IMR-90 (cell line): ENCODE measurements at regions not wholly inside any gene's neighbourhood (a gene's known extent, or its start where the extent isn't known, plus 50 kb on each side); places are given as distances from the start of the nearest gene placed in this dataset.

Source experiments
- ATAC-seq: fragments of 200-7000 bp; cut with Tn5 transposase; 2 replicates; pipeline ENCODE4 v1.9.1; 2020; ENCODE audit warnings: low read depth, mild to moderate bottlenecking, moderate library complexity
- BruUV-seq: library from RNA; stranded (reverse); fragments of 400-500 nt; replicated peaks from 2 replicates; lab custom pipeline; 2021; lab: Mats Ljungman, UMichigan
- CTCF ChIA-PET: fragments of 300-600 bp; formaldehyde crosslinking; extraction: SDS; loops from one replicate; lab custom pipeline; 2021; ENCODE audit warnings: antibody characterized with exemption; lab: Yijun Ruan, JAX
- POLR2A ChIA-PET: fragments of 300-600 bp; sonication (Branson Sonifier 250); formaldehyde crosslinking; loops from one replicate; lab custom pipeline; 2022; ENCODE audit warnings: antibody characterized with exemption; ENCODE audit not compliant: unreplicated experiment; lab: Charles Lee
- DNase-seq: peaks from one replicate; pipeline ENCODE4 v3.0.0; 2013
- H2AFZ ChIP-seq: replicated peaks from 2 replicates; pipeline ENCODE3; 2013; ENCODE audit warnings: low read length, mild to moderate bottlenecking; ENCODE audit not compliant: poor library complexity
- H2AK5ac ChIP-seq: 2 replicates; pipeline ENCODE4 v1.6.1; 2013; ENCODE audit warnings: low read depth, low read length, inconsistent platforms
- H2AK9ac ChIP-seq: replicated peaks from 2 replicates; pipeline ENCODE3; 2013; ENCODE audit warnings: mild to moderate bottlenecking, low read depth, low read length, moderate library complexity; ENCODE audit not compliant: poor library complexity
- H2BK120ac ChIP-seq: 2 replicates; pipeline ENCODE4 v1.6.1; 2013; ENCODE audit warnings: low read depth, low read length, inconsistent platforms
- H2BK15ac ChIP-seq: 3 replicates; pipeline ENCODE4 v1.6.1; 2013; ENCODE audit warnings: low read depth, low read length, inconsistent platforms
- H2BK20ac ChIP-seq: 2 replicates; pipeline ENCODE4 v1.6.1; 2013; ENCODE audit warnings: low read depth, mild to moderate bottlenecking, inconsistent platforms, low read length, moderate library complexity
- H2BK5ac ChIP-seq: 2 replicates; pipeline ENCODE4 v1.6.1; 2013; ENCODE audit warnings: mild to moderate bottlenecking, low read depth, low read length, inconsistent platforms; ENCODE audit not compliant: poor library complexity, severe bottlenecking
- H3K14ac ChIP-seq: replicated peaks from 2 replicates; pipeline ENCODE4 v1.6.1; 2013; ENCODE audit warnings: low read depth, low read length, inconsistent platforms
- H3K18ac ChIP-seq: 2 replicates; pipeline ENCODE4 v1.6.1; 2013; ENCODE audit warnings: low read depth, low read length, control low read depth
- H3K23ac ChIP-seq: 2 replicates; pipeline ENCODE4 v1.6.1; 2013; ENCODE audit warnings: low read depth, low read length, inconsistent platforms
- H3K27ac ChIP-seq: 2 replicates; pipeline ENCODE4 v1.5.1; 2013; ENCODE audit warnings: mild to moderate bottlenecking, control low read depth, low read length; ENCODE audit not compliant: insufficient read depth
- H3K27me3 ChIP-seq: 2 replicates; pipeline ENCODE4 v1.6.1; 2013; ENCODE audit warnings: low read length; ENCODE audit not compliant: control insufficient read depth, insufficient read depth
- H3K36me3 ChIP-seq: 2 replicates; pipeline ENCODE4 v1.6.1; 2013; ENCODE audit warnings: low read length, mixed read lengths; ENCODE audit not compliant: control insufficient read depth, insufficient read depth
- H3K4ac ChIP-seq: 2 replicates; pipeline ENCODE4 v1.6.1; 2013; ENCODE audit warnings: low read depth, low read length, inconsistent platforms
- H3K4me1 ChIP-seq: 2 replicates; pipeline ENCODE4 v1.6.1; 2013; ENCODE audit warnings: low read length, mixed read lengths; ENCODE audit not compliant: control insufficient read depth, insufficient read depth
- H3K4me2 ChIP-seq: 2 replicates; pipeline ENCODE4 v1.6.1; 2013; ENCODE audit warnings: low read depth, mild to moderate bottlenecking, control low read depth, low read length, moderate library complexity
- H3K4me3 ChIP-seq: 2 replicates; pipeline ENCODE4 v1.5.1; 2013; ENCODE audit warnings: low read depth, mild to moderate bottlenecking, control low read depth, low read length, moderate library complexity; ENCODE audit not compliant: insufficient read depth
- H3K56ac ChIP-seq: 2 replicates; pipeline ENCODE4 v1.6.1; 2013; ENCODE audit warnings: low read length, inconsistent platforms; ENCODE audit not compliant: insufficient read depth; ENCODE audit errors: extremely low read depth
- H3K79me1 ChIP-seq, 2 experiments: 2 replicates each; pipeline ENCODE4 v1.6.1; 2013; ENCODE audit warnings: low read length in 2 of 2, inconsistent platforms in 1 of 2, low read depth in 1 of 2
- H3K9ac ChIP-seq: 2 replicates; pipeline ENCODE4 v1.6.1; 2013; ENCODE audit warnings: low read depth, low read length, control low read depth
- H3K9me1 ChIP-seq: 2 replicates; pipeline ENCODE4 v1.6.1; 2013; ENCODE audit warnings: low read length, inconsistent platforms; ENCODE audit not compliant: insufficient read depth
- H3K9me3 ChIP-seq: 2 replicates; pipeline ENCODE4 v1.6.1; 2013; ENCODE audit warnings: low read length; ENCODE audit not compliant: control insufficient read depth, insufficient read depth
- H4K20me1 ChIP-seq: 2 replicates; pipeline ENCODE4 v1.6.1; 2013; ENCODE audit warnings: low read length, inconsistent platforms; ENCODE audit not compliant: insufficient read depth
- H4K5ac ChIP-seq: 2 replicates; pipeline ENCODE4 v1.6.1; 2013; ENCODE audit warnings: mild to moderate bottlenecking, low read depth, low read length, control low read depth
- H4K8ac ChIP-seq, 2 experiments: 2 replicates each; pipeline ENCODE4 v1.6.1; 2013; ENCODE audit warnings: low read depth in 2 of 2, low read length in 2 of 2, control low read depth in 1 of 2, inconsistent platforms in 1 of 2
- H4K91ac ChIP-seq: 2 replicates; pipeline ENCODE4 v1.6.1; 2013; ENCODE audit warnings: low read depth, low read length, inconsistent platforms; ENCODE audit not compliant: insufficient read depth
- BHLHE40 ChIP-seq: fragments of 150-350 bp; IDR thresholded peaks from 2 replicates; pipeline ENCODE4 v1.6.1; 2016; ENCODE audit warnings: mild to moderate bottlenecking, low read depth, low read length
- ELK1 ChIP-seq: fragments of 150-350 bp; IDR thresholded peaks from 2 replicates; pipeline ENCODE4 v1.6.1; 2016; ENCODE audit warnings: low read depth, mild to moderate bottlenecking, low read length, moderate library complexity, borderline replicate concordance
- MAFK ChIP-seq: IDR thresholded peaks from 2 replicates; pipeline ENCODE4 v1.6.1; 2012; ENCODE audit warnings: low read depth, low read length, improper control_type of control experiment
- MAZ ChIP-seq: IDR thresholded peaks from 2 replicates; pipeline ENCODE4 v1.6.1; 2012; ENCODE audit warnings: low read depth, mild to moderate bottlenecking, low read length, improper control_type of control experiment, moderate library complexity, borderline replicate concordance
- POLR2A ChIP-seq: IDR thresholded peaks from 2 replicates; pipeline ENCODE4 v1.6.1; 2012; ENCODE audit warnings: mild to moderate bottlenecking, low read depth, low read length
- SMC3 ChIP-seq: fragments of 150-350 bp; IDR thresholded peaks from 2 replicates; pipeline ENCODE4 v1.6.1; 2016; ENCODE audit warnings: low read depth, mild to moderate bottlenecking, antibody characterized with exemption, low read length, moderate library complexity
- WGBS, 2 experiments: methylation state at CpG; one replicate each; pipeline versions ENCODE4 v1.1.5 to v1.1.7; 2013; ENCODE audit warnings: missing lambda C conversion rate in 2 of 2; ENCODE audit not compliant: insufficient read length in 1 of 2; ENCODE audit errors: extremely low coverage in 2 of 2; 5-methylcytosine and 5-hydroxymethylcytosine counted together
- dilution Hi-C: fragments of 300-500 bp; cut with HindIII; formaldehyde crosslinking; loops from one replicate; pipeline ENCODE4 v1.14.3; 2018; ENCODE audit warnings: low sequenced_read_pairs; ENCODE audit not compliant: unreplicated experiment
- in situ Hi-C: fragments of 300-500 bp; cut with MboI; formaldehyde crosslinking; loops from 3 replicates; pipeline ENCODE4 v1.14.3; 2019; ENCODE audit warnings: low sequenced_read_pairs, inconsistent platforms, mixed read lengths
- intact Hi-C: fragments of 100-400 bp; cut with micrococcal nuclease; formaldehyde crosslinking; loops from 2 replicates; pipeline ENCODE4 v1.10.0; 2022

DNA sequence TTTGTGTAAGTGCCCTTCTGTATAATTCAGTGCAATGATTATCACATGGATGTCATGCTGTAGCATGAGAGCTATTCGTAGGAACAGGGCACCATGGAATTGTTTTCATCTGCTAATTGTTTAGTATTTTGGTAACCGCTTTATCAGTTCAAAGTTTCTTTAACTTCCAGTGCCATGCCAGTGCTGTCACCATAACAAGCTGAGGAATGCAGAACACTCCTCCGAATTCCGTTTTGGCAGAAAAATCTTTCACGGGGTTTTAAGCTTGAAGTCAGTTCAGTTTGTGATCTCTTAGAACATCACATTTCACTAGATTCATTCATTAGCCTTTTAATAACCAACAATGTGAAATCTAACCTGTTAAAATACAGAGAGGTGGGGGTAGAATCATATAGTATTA lies 117.2 kb upstream of the SEMA3C start:
- WGBS, 2 experiments = no CpG with 5 or more reads among the region's 5 CpGs
- TF ChIP-seq SMC3 (no peak), POLR2A (no peak), MAZ (no peak), ELK1 (no peak), MAFK (no peak), BHLHE40 (no peak)
- no peak overlapping the region for H3K9ac ChIP-seq
- H3K23ac ChIP-seq = no peak overlapping the region
- no peak overlapping the region for H4K91ac ChIP-seq
- no peaks in the 10 kb centered on the region for H3K27me3 ChIP-seq
- no peak overlapping the region for H2BK20ac ChIP-seq
- no peaks in the 10 kb centered on the region for H3K79me1 ChIP-seq
- intact Hi-C loops = no loop called here
- H2BK120ac ChIP-seq = no peak overlapping the region
- no peaks in the 10 kb centered on the region for H3K36me3 ChIP-seq
- H2AFZ ChIP-seq = no peak overlapping the region
- CTCF ChIA-PET = no interaction called here
- H3K56ac ChIP-seq = no peak overlapping the region
- H3K18ac ChIP-seq = no peak overlapping the region
- H3K27ac ChIP-seq = no peak overlapping the region
- no peak overlapping the region for H2AK5ac ChIP-seq
- no peak overlapping the region for H2AK9ac ChIP-seq
- no peak overlapping the region for H3K4me2 ChIP-seq
- H4K5ac ChIP-seq = no peak overlapping the region
- H3K9me3 ChIP-seq = no peaks in the 10 kb centered on the region
- H4K8ac ChIP-seq = no peak overlapping the region
- H3K14ac ChIP-seq = no peak overlapping the region
- no peak overlapping the region for H2BK5ac ChIP-seq
- DNase-seq (no peak), ATAC-seq (peak; percentile 35; the same call in 1 of the 2 replicates)
- dilution Hi-C loops = no loop called here
- no peaks in the 10 kb centered on the region for H4K20me1 ChIP-seq
- no peaks in the 10 kb centered on the region for H3K9me1 ChIP-seq
- H3K4me3 ChIP-seq = no peak overlapping the region
- POLR2A ChIA-PET = interaction anchor here (0.6 kb wide), 1 partner anchor 10 kb away, joined by 6 read pairs; no protein-coding TSS in a partner anchor
- no peak overlapping the region for H3K4ac ChIP-seq
- no peak overlapping the region for H2BK15ac ChIP-seq
- in situ Hi-C loops = no loop called here
- no peaks in the 10 kb centered on the region for H3K4me1 ChIP-seq
- BruUV-seq = no TSS peak
